ENCODE measurements at regions not wholly inside any gene's neighbourhood (a gene's known extent, or its start where the extent isn't known, plus 50 kb on each side); places are given as distances from the start of the nearest gene placed in this dataset.

GRCh38 chr18:43389163-43389562 lies 111.9 kb upstream of the SYT4 start:
- no peak for TF ChIP-seq ZFX (IDR thresholded peaks at IDR 0.05)
- TF ChIP-seq, protein P1, sequence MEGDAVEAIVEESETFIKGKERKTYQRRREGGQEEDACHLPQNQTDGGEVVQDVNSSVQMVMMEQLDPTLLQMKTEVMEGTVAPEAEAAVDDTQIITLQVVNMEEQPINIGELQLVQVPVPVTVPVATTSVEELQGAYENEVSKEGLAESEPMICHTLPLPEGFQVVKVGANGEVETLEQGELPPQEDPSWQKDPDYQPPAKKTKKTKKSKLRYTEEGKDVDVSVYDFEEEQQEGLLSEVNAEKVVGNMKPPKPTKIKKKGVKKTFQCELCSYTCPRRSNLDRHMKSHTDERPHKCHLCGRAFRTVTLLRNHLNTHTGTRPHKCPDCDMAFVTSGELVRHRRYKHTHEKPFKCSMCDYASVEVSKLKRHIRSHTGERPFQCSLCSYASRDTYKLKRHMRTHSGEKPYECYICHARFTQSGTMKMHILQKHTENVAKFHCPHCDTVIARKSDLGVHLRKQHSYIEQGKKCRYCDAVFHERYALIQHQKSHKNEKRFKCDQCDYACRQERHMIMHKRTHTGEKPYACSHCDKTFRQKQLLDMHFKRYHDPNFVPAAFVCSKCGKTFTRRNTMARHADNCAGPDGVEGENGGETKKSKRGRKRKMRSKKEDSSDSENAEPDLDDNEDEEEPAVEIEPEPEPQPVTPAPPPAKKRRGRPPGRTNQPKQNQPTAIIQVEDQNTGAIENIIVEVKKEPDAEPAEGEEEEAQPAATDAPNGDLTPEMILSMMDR (conservative IDR thresholded peaks at IDR 0.05) = no peak

GRCh38 chr18:43392168-43392567 lies 114.9 kb upstream of the SYT4 start:
- TF ChIP-seq, protein P1 (conservative IDR thresholded peaks at IDR 0.05) = no peak
- TF ChIP-seq ZFX (IDR thresholded peaks at IDR 0.05) = no peak
- H3K27ac ChIP-seq = no peak overlapping the region

More at GRCh38 chr18:43389163-43389562, 111.9 kb upstream of the SYT4 start:
- H3K27ac ChIP-seq = no peak overlapping the region

- peak overlapping the region; percentile 50; the same call in 1 of the 2 replicates for H3K27ac ChIP-seq
- TF ChIP-seq, protein P1 (conservative IDR thresholded peaks at IDR 0.05) = no peak
- no peak for TF ChIP-seq ZFX (IDR thresholded peaks at IDR 0.05)
Measured at GRCh38 chr18:43393174-43393573, 115.9 kb upstream of the SYT4 start.

GRCh38 chr18:43396266-43396665 lies 119.0 kb upstream of the SYT4 start:
- TF ChIP-seq, protein P1 (conservative IDR thresholded peaks at IDR 0.05) = peak; percentile 77
- TF ChIP-seq ZFX (IDR thresholded peaks at IDR 0.05) = no peak

DNA sequence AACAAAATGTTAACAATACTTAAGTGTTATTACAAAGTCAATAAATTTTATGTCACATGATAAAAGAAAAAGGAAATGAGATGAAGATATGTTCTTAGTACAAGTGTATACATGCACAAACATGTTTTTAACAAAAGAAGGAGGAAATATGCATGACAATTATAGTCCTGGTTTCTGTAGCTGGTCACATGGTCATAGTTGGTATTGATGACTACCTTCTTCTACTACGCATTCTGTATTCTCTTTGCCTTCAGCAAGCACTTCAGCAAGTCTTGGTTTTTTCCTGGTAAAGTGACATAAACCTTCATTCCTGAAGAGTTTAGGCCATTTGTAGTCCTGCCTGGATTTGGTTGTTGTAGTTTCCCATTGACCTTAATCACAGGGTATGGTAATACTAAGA lies 121.3 kb upstream of the SYT4 start:
- no peak overlapping the region for H3K27ac ChIP-seq
- TF ChIP-seq, protein P1 (conservative IDR thresholded peaks at IDR 0.05) = no peak

More at GRCh38 chr18:43396266-43396665, 119.0 kb upstream of the SYT4 start:
- no peak overlapping the region for H3K27ac ChIP-seq

GRCh38 chr18:43405097-43405496 lies 127.8 kb upstream of the SYT4 start:
- no peak overlapping the region for H3K27ac ChIP-seq
- no peak for TF ChIP-seq ZFX (IDR thresholded peaks at IDR 0.05)
- TF ChIP-seq, protein P1 (conservative IDR thresholded peaks at IDR 0.05) = no peak

- TF ChIP-seq, protein P1 (conservative IDR thresholded peaks at IDR 0.05) = no peak
- no peak for TF ChIP-seq ZFX (IDR thresholded peaks at IDR 0.05)
- no peak overlapping the region for H3K27ac ChIP-seq
Measured at GRCh38 chr18:43414006-43414405, 136.7 kb upstream of the SYT4 start.
